Testis (tissue), 2 donors: ENCODE measurements at regions not wholly inside any gene's neighbourhood (a gene's known extent, or its start where the extent isn't known, plus 50 kb on each side); places are given as distances from the start of the nearest gene placed in this dataset.

ENCODE experiments used
- DNase-seq: peaks from one replicate; pipeline ENCODE4 v3.0.0-alpha.2; 2019
- H3K27ac ChIP-seq, 2 donors: fragments of 200-600 bp; sonication (generic); one replicate each; pipeline ENCODE4 v1.5.1; 2019
- H3K27me3 ChIP-seq: fragments of 200-600 bp; sonication (generic); one replicate; pipeline ENCODE4 v1.5.1; 2019
- H3K36me3 ChIP-seq: fragments of 200-600 bp; sonication (generic); one replicate; pipeline ENCODE4 v1.5.1; 2017; ENCODE audit warnings: low read depth; ENCODE audit errors: missing control alignments
- H3K4me1 ChIP-seq: fragments of 200-600 bp; sonication (generic); one replicate; pipeline ENCODE4 v1.5.1; 2019
- H3K4me3 ChIP-seq, 2 donors: fragments of 200-600 bp; sonication (generic); one replicate each; pipeline ENCODE4 v1.5.1; 2017 to 2019
- H3K9me3 ChIP-seq: fragments of 200-600 bp; sonication (generic); one replicate; pipeline ENCODE4 v1.5.1; 2017
- POLR2A ChIP-seq: fragments of 450-650 bp; IDR thresholded peaks from one replicate; pipeline ENCODE4 v1.6.1; 2017; ENCODE audit warnings: antibody characterized with exemption, mild to moderate bottlenecking, moderate library complexity
- WGBS, 2 donors: methylation state at CpG; one replicate each; pipeline ENCODE4 v1.1.5; 2018; 5-methylcytosine and 5-hydroxymethylcytosine counted together
- intact Hi-C: fragments of 100-400 bp; cut with DNase I; formaldehyde crosslinking; loops from one replicate; pipeline ENCODE4 v1.15.1; 2023; ENCODE audit warnings: low total_unique reads
- TF ChIP-seq, protein P1 (sequence below), 3 experiments: fragments of 450-650 bp in 2 of 3; fragments of 200-600 bp in 1 of 3; sonication (generic) in 1 of 3; IDR thresholded peaks; one replicate each; pipeline ENCODE4 v1.5.1; 2016 to 2019; ENCODE audit warnings: antibody characterized with exemption in 3 of 3, mild to moderate bottlenecking in 2 of 3, moderate library complexity in 1 of 3

DNA sequence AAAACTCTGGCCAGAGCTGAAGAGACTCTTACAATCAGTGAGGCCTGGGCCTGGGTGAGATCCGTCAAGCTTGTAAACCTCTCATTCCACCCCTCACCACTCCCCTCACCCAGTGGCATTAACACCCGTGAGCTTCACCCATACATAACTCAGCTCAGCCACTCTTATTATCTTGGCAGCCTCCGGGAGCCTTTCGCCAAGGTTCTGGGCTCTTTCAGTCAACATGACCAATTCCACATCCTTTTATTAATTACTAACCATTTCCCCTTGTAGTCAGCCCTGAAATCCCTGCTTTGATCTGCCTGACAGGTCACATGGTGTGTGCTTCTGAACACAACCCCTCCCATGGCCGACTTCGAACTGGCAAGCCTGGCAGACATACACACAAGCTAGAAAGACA lies 134.8 kb downstream of the SETD4 start:
- WGBS, 2 donors: 70 to 73% methylated on average over 6 of the region's 6 CpGs
- H3K27me3 ChIP-seq: no peaks in the 10 kb centered on the region
- DNase-seq: no peak

DNA sequence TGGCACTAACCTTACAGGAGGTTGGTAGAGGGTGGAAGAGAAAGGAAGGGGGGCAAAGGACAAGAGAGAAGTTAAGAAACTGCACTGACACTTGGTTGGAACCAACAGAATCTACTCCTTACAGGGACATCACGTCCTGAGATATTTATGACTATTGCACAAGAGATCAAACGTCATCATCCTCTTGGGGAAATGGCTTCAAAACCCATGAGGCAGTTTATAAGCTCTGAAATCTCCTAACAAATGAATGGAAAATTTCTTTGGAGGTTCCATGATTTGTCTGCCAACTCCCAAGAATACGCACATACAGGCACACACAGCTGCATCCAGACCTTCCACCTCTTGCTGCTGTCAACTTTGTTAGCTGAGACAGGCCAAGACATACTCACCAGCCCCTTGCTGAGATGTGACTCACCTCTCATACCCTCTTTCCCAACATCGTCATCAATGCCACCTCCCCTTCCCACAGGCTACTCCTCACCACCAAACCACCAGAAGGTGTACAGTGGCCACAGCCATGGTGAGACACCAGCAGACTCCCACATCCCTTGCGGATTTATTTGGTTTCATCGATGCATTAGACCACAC lies 135.5 kb downstream of the SETD4 start:
- H3K4me3 ChIP-seq: no peak overlapping the region
- H3K4me1 ChIP-seq: no peaks in the 10 kb centered on the region
- intact Hi-C loops: no loop called here
- no peaks in the 10 kb centered on the region for H3K27me3 ChIP-seq
- no peaks in the 10 kb centered on the region for H3K9me3 ChIP-seq
- no peaks in the 10 kb centered on the region for H3K36me3 ChIP-seq
- no peak overlapping the region for H3K27ac ChIP-seq
- TF ChIP-seq, protein P1, sequence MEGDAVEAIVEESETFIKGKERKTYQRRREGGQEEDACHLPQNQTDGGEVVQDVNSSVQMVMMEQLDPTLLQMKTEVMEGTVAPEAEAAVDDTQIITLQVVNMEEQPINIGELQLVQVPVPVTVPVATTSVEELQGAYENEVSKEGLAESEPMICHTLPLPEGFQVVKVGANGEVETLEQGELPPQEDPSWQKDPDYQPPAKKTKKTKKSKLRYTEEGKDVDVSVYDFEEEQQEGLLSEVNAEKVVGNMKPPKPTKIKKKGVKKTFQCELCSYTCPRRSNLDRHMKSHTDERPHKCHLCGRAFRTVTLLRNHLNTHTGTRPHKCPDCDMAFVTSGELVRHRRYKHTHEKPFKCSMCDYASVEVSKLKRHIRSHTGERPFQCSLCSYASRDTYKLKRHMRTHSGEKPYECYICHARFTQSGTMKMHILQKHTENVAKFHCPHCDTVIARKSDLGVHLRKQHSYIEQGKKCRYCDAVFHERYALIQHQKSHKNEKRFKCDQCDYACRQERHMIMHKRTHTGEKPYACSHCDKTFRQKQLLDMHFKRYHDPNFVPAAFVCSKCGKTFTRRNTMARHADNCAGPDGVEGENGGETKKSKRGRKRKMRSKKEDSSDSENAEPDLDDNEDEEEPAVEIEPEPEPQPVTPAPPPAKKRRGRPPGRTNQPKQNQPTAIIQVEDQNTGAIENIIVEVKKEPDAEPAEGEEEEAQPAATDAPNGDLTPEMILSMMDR (IDR thresholded peaks at IDR 0.05): no peak
- no peak for TF ChIP-seq POLR2A
- 83 to 90% methylated on average over 6 of the region's 6 CpGs for WGBS, 2 donors
- no peak for DNase-seq

More for the DNA sequence above, 134.8 kb downstream of the SETD4 start:
- Histone ChIP-seq H3K4me1 (no peaks in the 10 kb centered on the region), H3K36me3 (no peaks in the 10 kb centered on the region), H3K27ac (no peak overlapping the region), H3K4me3 (no peak overlapping the region), H3K9me3 (no peaks in the 10 kb centered on the region)
- intact Hi-C loops: no loop called here
- TF ChIP-seq, protein P1 (IDR thresholded peaks at IDR 0.05): no peak
- TF ChIP-seq POLR2A: no peak

DNA sequence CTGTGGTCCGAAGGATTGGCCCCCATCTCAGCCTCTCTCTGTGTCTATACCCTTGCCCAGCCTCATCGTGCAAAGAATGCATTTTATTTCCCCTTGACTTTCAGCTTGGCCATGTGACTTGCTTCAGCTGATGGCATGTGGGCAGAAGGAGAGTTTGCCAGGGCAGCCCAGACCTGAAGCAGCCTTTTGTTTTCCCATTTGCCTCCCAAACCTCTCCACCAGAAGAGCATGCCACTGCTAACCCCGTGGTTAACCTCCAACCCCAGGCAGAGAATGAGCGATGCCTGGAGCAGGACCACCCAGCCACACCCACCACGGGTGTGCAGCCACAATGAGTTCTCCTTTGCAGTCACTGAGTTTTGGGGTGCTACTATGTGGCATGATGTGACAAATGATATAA lies 136.4 kb downstream of the SETD4 start:
- WGBS, 2 donors: 88 to 91% methylated on average over 5 of the region's 5 CpGs
- no peak for TF ChIP-seq POLR2A
- no peak for DNase-seq
- no peak overlapping the region for H3K27ac ChIP-seq
- H3K9me3 ChIP-seq: no peaks in the 10 kb centered on the region
- H3K4me1 ChIP-seq: no peaks in the 10 kb centered on the region
- no peaks in the 10 kb centered on the region for H3K27me3 ChIP-seq
- no peaks in the 10 kb centered on the region for H3K36me3 ChIP-seq
- no peak overlapping the region for H3K4me3 ChIP-seq
- intact Hi-C loops: no loop called here

DNA sequence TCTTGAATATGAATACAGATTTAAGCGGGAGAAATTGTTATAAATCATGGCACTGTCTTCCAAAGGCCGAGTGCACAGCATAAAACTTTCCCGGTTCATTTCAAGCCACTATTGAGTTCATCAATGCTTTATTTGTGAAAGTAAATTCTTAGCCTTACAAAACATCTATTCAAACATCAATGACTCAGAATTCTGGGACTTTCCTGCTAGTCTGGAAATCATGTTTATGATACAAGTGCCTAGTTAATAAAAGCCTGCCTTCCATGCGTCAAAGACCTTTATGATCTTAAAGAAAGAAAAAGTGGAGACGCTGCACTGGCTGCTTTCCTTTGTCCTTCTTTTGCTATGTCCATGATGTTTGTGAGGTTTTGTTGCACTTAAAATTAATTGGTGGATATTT lies 137.7 kb downstream of the SETD4 start:
- intact Hi-C loops: no loop called here
- H3K9me3 ChIP-seq: no peaks in the 10 kb centered on the region
- H3K36me3 ChIP-seq: no peaks in the 10 kb centered on the region
- DNase-seq: no peak
- TF ChIP-seq POLR2A: no peak
- TF ChIP-seq, protein P1 (IDR thresholded peaks at IDR 0.05): no peak
- 74 to 75% methylated on average over 5 of the region's 5 CpGs for WGBS, 2 donors
- no peaks in the 10 kb centered on the region for H3K27me3 ChIP-seq
- no peak overlapping the region for H3K27ac ChIP-seq
- no peak overlapping the region for H3K4me3 ChIP-seq
- H3K4me1 ChIP-seq: no peaks in the 10 kb centered on the region

DNA sequence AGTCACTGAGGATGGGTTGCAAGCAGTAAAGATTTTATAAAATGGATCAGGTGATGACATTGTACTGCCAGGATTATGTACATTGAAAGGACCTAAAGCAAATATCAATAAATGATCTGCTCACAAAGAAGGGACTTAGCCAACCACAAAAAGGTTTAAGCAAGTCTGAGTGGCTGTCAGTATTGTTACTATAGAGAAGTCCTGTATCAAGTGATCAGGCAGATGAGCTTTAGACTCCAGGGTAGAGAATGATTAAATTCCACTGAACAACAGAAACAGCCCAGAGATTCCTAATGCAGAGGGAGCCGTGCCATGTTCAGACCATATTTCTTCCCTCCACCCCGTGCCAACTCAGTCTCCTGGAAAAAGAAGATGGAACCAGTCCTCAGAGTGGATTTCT lies 138.9 kb downstream of the SETD4 start:
- 87 to 91% methylated on average over 2 of the region's 2 CpGs for WGBS, 2 donors
- TF ChIP-seq, protein P1 (IDR thresholded peaks at IDR 0.05): no peak
- no peak for TF ChIP-seq POLR2A
- H3K36me3 ChIP-seq: no peaks in the 10 kb centered on the region

More for the DNA sequence above, 138.9 kb downstream of the SETD4 start:
- Histone ChIP-seq H3K4me3 (no peak overlapping the region), H3K27ac (no peak overlapping the region), H3K4me1 (no peaks in the 10 kb centered on the region), H3K27me3 (no peaks in the 10 kb centered on the region), H3K9me3 (no peaks in the 10 kb centered on the region)
- intact Hi-C loops: no loop called here
- DNase-seq: no peak
